ENCODE measurements at regions not wholly inside any gene's neighbourhood (a gene's known extent, or its start where the extent isn't known, plus 50 kb on each side); places are given as distances from the start of the nearest gene placed in this dataset.
"Not testable (repeated sequence)": the region's sequence is repeated elsewhere in the genome, so short reads cannot be mapped to it uniquely, and the experiment has no call there.

GRCh38 chr2:226185616-226186211 is 613.9 kb downstream of the IRS1 start:
- peak; percentile 22 for DNase-seq

DNA sequence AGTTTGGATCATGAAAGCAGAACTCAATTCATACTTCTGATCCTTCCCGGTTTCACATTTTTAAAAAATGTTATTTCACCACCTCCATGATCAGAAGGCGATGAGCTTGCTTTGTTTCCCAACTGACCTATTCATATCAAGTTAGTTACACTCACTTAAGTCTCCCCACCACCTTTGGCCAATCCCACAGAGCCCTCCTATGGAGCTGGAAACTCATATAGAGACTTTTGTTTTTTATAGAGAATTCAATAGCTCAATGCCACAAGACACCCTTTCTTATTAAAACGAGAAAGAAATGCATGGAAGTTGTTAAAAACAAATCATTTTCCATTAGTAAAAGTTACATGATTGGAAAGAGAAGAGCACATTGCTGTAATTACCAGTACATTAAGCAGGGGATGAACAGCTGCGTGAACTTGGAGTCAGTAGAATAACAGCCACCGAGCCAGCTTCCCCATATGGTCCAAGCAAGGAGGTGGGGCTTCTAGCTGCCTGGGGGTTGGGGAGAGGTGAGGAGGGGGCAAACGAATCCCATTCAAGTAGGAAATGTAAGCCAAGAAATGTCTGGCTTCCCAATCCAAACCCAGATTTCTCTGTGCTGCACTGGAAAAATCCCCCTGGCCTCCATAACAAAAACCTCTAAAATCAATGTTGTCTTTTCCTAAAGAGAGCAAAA is 614.5 kb downstream of the IRS1 start:
- DNase-seq = no peak

DNA sequence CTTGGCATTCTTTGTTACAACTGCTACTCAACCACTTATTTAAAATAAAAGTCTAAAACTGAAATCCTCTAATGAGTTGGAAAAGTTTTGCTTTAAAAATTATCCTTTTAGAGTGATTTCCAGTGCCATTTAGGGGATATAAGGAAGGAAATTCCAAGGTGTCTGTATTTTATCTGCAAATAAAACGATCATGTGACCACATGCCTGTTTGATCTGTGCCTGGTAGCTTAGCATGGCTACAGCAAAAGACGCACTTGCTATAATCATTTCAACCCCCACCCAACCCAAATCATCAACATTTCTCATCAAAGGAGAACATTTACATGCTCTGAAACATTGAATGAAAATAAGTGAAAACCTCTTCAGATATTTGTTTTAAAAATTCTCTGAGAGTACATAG is 615.1 kb downstream of the IRS1 start:
- DNase-seq = no peak

- DNase-seq = no peak
Observed at GRCh38 chr2:226183550-226183949, 616.1 kb downstream of the IRS1 start.

DNA sequence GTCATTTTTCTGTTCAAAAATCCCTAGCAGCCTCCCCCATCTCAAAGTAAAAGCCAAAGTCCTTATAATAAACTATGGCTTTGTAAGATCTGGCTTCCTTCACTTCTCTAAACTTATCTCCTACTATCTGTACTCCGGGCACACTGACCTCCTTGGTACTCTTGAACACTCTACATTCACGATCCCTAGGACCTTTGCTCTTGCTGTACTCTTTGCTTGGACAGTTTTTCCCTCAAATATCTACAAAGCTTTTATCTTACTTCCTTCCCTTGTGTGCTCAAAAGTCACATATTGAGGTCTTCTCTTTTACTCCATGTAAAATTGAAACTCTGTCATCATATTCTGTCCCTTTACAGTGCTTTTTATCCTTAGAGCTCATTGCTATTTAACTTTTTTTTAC is 616.6 kb downstream of the IRS1 start:
- no peak for DNase-seq

- no peak for DNase-seq
Observed at GRCh38 chr2:226181909-226182308, 617.7 kb downstream of the IRS1 start.

DNA sequence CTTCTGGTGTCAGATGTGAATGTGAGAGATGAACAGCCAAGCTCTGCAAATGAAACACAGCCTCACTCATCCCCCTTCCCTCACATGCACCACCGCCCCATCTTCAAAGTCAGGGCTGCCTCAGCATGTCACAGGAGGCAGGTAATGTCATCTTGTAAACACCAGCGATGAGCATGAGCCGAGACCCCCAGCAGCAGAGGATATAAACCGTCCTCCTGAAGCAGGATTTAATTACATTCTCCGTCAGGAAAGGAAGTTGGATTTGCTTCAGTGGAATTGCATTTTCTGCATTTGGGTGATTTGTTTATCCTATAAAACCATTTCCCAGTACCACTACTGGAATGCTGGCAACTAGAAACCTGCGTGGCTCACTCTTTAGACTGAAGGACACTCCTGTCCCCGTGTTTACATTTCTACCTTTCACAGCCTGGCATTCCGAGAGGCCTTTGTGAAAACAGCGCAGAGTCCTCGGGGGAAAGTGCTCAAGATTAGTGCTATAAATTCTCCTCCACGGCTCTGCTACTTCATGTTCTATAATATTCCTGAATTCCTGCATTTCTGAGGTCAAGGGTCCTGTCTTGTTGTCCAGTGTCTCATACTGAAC is 619.2 kb downstream of the IRS1 start:
- no peak for DNase-seq

GRCh38 chr2:226179010-226179409 is 620.6 kb downstream of the IRS1 start:
- no peak for DNase-seq

DNA sequence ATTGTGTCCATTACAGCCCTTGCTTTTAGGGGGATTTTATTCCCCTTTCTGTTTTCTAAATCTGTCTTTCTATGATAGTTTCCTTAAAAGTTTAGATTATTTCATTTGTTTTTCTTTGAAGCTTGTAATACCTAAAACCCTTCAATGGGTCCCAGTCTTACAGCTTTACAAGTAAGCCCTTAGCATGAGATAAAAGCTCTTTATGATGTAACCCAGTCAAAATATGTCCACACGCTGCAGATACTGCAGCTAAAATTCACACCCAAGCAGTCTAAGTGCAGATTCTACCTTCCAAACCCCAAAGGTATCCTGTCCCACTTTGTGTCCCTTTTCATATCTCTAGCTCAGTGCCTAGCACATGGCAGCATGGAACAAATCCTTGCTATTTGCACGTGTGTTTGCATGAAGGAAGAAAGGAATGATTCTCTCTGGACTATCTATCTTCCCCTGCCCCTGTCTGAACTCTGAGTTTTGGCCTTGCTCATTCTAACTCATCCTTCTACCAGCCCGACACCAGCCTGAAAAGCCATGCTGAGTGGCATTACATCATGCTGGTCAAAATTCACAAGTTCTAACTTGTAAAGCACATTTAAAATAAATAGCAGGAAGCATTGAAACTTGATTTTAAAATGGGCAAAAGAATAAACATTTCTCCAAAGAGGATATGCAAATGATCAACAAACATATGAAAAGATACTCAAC is 623.2 kb downstream of the IRS1 start:
- no peak for DNase-seq

- DNase-seq = no peak
Observed at GRCh38 chr2:226174390-226174789, 625.2 kb downstream of the IRS1 start.

GRCh38 chr2:226172939-226173338 is 626.7 kb downstream of the IRS1 start:
- DNase-seq = no peak

- no peak for DNase-seq
Observed at GRCh38 chr2:226172309-226172708, 627.3 kb downstream of the IRS1 start.

GRCh38 chr2:226169751-226170581 is 629.7 kb downstream of the IRS1 start:
- no peak for DNase-seq

DNA sequence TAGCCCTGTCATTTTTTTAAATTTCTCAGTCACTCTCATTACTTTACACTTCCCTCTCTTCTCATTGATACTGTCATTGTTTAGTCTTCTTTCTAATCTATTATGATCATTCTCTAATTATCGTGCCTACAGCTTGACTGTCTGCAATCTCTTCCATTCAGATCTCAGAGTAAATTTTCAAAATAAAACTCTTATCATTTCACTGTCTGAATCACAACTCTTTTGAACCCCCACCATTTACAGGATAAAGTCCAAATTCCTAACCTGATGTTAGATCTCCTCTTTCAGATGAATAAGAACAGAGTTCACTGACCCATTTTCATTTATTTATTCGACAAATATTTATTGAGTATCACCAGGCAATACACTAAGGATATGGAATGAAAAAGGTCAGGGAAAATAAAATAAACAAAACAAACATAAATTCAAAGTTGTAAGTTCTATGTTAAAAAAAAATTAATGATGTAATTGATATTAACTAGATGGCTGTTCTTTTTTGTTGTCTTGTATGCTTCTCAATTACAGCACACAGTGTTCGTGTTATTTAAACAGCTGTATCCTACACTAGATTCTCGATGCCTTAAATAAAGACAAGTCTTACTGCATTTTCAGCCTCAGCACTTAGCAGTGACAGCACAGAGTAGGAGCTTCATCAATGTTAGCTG is 631.0 kb downstream of the IRS1 start:
- no peak for DNase-seq

GRCh38 chr2:226164512-226164911 is 635.1 kb downstream of the IRS1 start:
- no peak for DNase-seq

- DNase-seq = not testable (repeated sequence)
Observed at GRCh38 chr2:226160617-226161016, 639.0 kb downstream of the IRS1 start.

DNA sequence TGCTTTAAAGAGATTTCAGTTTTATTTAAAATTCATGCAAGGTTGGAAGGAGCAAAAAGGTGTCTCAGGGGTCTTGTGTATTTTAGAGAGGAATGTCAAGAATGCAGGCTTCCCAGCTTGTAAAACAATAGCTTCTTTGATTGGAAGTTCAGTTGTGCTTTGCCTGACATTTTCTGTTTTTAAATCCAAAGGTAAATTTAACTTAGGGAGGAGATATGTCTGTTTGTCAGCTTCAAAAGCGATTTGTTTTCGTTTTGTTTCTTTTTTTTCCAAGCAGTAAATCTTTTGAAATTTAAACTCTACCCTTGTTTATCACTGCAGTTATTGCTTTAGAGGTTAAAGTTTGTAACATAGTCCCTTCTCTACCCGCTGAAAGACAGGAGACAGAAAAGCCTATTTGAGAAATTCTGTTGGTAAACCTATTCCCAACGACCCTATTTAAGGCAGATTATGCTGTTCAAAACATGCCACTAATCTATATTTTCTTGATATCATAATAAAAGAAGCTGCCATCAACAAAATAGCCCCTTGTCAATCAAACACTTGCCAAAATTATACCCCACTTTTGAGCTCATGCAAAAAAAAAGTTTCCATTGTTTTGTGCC is 639.6 kb downstream of the IRS1 start:
- peak; percentile 14 for DNase-seq

GRCh38 chr2:226158940-226159339 is 640.7 kb downstream of the IRS1 start:
- DNase-seq = no peak

- DNase-seq = no peak
Observed at GRCh38 chr2:226158229-226158628, 641.4 kb downstream of the IRS1 start.

DNA sequence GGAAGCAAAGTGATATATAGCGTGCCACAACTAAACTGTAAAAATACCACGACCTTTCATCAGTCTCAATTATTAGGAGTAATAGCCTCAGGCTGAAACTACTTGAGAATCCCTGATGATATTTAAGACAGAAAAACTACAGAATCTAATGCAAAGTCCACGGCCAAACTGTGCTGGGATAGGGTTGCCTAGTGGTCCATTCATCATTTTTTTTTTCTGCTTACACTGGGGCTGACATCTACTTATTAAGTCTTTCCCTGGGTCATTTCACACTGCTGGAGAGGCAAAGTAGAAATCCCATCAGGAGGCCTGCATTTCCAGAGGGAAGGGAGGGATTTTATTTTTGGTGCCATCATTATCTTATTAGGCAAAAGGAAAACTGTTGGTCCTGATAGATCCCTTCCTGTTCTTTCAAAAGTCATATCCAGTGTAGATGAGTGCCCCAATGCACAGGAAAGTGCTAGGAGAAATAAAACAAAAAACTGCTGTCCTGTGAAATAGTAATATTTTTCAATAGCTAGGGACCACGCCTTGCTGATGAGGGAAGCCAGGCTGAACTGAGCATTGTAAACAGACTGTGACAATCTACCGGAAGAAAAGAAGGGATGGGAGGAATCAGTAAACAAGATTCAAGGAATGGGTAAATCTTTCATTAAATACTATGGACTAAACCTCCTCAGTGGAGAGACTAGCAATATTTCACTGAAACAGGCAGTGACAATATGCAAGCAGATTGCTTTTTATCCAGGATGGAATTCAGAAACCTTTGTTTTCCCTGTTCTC is 644.3 kb downstream of the IRS1 start:
- DNase-seq = no peak

DNA sequence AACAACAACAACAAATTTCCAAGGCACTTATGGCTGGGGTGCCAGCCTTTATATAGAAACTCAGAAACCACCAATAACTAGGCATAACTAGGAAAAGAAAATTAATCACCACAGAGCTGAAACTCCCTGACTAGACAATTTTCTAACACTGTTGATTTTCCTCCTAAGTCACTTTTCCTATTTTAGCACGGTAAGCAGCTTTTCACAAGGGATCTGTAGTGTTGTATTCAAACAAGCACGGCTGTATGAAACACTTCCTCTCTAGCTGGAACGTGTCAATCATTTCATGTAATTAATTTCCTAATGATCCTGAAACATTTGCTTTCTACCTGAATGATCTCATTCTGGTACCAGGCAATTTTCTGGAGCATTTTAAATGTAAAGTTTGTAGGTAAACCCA is 645.0 kb downstream of the IRS1 start:
- no peak for DNase-seq
